CD4-positive, alpha-beta T cell treated with Interleukin-10 for 1 hour (primary cell): ENCODE measurements at regions not wholly inside any gene's neighbourhood (a gene's known extent, or its start where the extent isn't known, plus 50 kb on each side); places are given as distances from the start of the nearest gene placed in this dataset.
"Not testable (repeated sequence)": the region's sequence is repeated elsewhere in the genome, so short reads cannot be mapped to it uniquely, and the experiment has no call there.

Source experiments
- DNase-seq: peaks from one replicate; pipeline ENCODE4 v3.0.0-alpha.2; 2020

- DNase-seq: no peak
These were observed 353.9 kb downstream of the NSUN3 start for GRCh38 chr3:94416768-94417167.

GRCh38 chr3:94417963-94418455, 355.1 kb downstream of the NSUN3 start:
- no peak for DNase-seq

GRCh38 chr3:94420931-94421330, 358.1 kb downstream of the NSUN3 start:
- no peak for DNase-seq

GRCh38 chr3:94423578-94423977, 360.7 kb downstream of the NSUN3 start:
- DNase-seq: no peak

- no peak for DNase-seq
These were observed 366.7 kb downstream of the NSUN3 start for GRCh38 chr3:94429517-94429916.

- no peak for DNase-seq
These were observed 369.2 kb downstream of the NSUN3 start for GRCh38 chr3:94431876-94432570.

GRCh38 chr3:94433811-94434210, 370.9 kb downstream of the NSUN3 start:
- DNase-seq: no peak

- no peak for DNase-seq
These were observed 378.1 kb downstream of the NSUN3 start for GRCh38 chr3:94440767-94441493.

GRCh38 chr3:94441494-94441847, 378.6 kb downstream of the NSUN3 start:
- no peak for DNase-seq

GRCh38 chr3:94453864-94454263, 391.0 kb downstream of the NSUN3 start:
- DNase-seq: no peak

- DNase-seq: no peak
These were observed 396.3 kb downstream of the NSUN3 start for GRCh38 chr3:94459167-94459566.

GRCh38 chr3:94460931-94461330, 398.1 kb downstream of the NSUN3 start:
- DNase-seq: no peak

- no peak for DNase-seq
These were observed 400.1 kb downstream of the NSUN3 start for GRCh38 chr3:94462931-94463330.

- DNase-seq: no peak
These were observed 409.6 kb downstream of the NSUN3 start for GRCh38 chr3:94472511-94472910.

- DNase-seq: no peak
These were observed 418.5 kb downstream of the NSUN3 start for GRCh38 chr3:94481226-94481898.

GRCh38 chr3:94482686-94483085, 419.8 kb downstream of the NSUN3 start:
- DNase-seq: no peak

GRCh38 chr3:94483403-94483802, 420.5 kb downstream of the NSUN3 start:
- no peak for DNase-seq

- no peak for DNase-seq
These were observed 432.1 kb downstream of the NSUN3 start for GRCh38 chr3:94494992-94495391.

- DNase-seq: no peak
These were observed 437.3 kb downstream of the NSUN3 start for GRCh38 chr3:94500146-94500545.

- not testable (repeated sequence) for DNase-seq
These were observed 444.5 kb downstream of the NSUN3 start for GRCh38 chr3:94507354-94507753.

- no peak for DNase-seq
These were observed 450.0 kb downstream of the NSUN3 start for GRCh38 chr3:94512876-94513275.

- DNase-seq: no peak
These were observed 450.7 kb downstream of the NSUN3 start for GRCh38 chr3:94513600-94513999.

- DNase-seq: no peak
These were observed 453.1 kb downstream of the NSUN3 start for GRCh38 chr3:94515983-94516382.

- DNase-seq: no peak
These were observed 457.5 kb downstream of the NSUN3 start for GRCh38 chr3:94520364-94520763.
